ENCODE measurements at regions not wholly inside any gene's neighbourhood (a gene's known extent, or its start where the extent isn't known, plus 50 kb on each side); places are given as distances from the start of the nearest gene placed in this dataset.
A peak's percentile ranks its signal among the peaks of the same experiment; 100 is the strongest.

GRCh38 chr1:214935258-214935657 is 147.3 kb upstream of the KCNK2 start:
- DNase-seq = no peak

- DNase-seq = no peak
Measured at GRCh38 chr1:214939180-214939579, 143.4 kb upstream of the KCNK2 start.

- DNase-seq = no peak
Measured at GRCh38 chr1:214941061-214941460, 141.5 kb upstream of the KCNK2 start.

GRCh38 chr1:214943054-214943453 is 139.5 kb upstream of the KCNK2 start:
- no peak for DNase-seq

- DNase-seq = no peak
Measured at GRCh38 chr1:214946615-214947014, 135.9 kb upstream of the KCNK2 start.

- DNase-seq = no peak
Measured at GRCh38 chr1:214952648-214953047, 129.9 kb upstream of the KCNK2 start.

GRCh38 chr1:214953901-214954616 is 128.5 kb upstream of the KCNK2 start:
- no peak for DNase-seq

- DNase-seq = no peak
Measured at GRCh38 chr1:214954617-214954949, 128.0 kb upstream of the KCNK2 start.

- DNase-seq = peak; percentile 34
Measured at GRCh38 chr1:214957330-214958137, 125.0 kb upstream of the KCNK2 start.

GRCh38 chr1:214958486-214958885 is 124.1 kb upstream of the KCNK2 start:
- DNase-seq = no peak

GRCh38 chr1:214966346-214966745 is 116.2 kb upstream of the KCNK2 start:
- DNase-seq = no peak

- no peak for DNase-seq
Measured at GRCh38 chr1:214967865-214968575, 114.5 kb upstream of the KCNK2 start.

- no peak for DNase-seq
Measured at GRCh38 chr1:214970016-214970415, 112.5 kb upstream of the KCNK2 start.

GRCh38 chr1:214971071-214971470 is 111.5 kb upstream of the KCNK2 start:
- DNase-seq = no peak

- no peak for DNase-seq
Measured at GRCh38 chr1:214974002-214974401, 108.5 kb upstream of the KCNK2 start.

- no peak for DNase-seq
Measured at GRCh38 chr1:214976665-214977064, 105.9 kb upstream of the KCNK2 start.

GRCh38 chr1:214977110-214977509 is 105.4 kb upstream of the KCNK2 start:
- DNase-seq = no peak

- no peak for DNase-seq
Measured at GRCh38 chr1:214977700-214978374, 104.7 kb upstream of the KCNK2 start.

- no peak for DNase-seq
Measured at GRCh38 chr1:214979191-214979590, 103.3 kb upstream of the KCNK2 start.

- no peak for DNase-seq
Measured at GRCh38 chr1:214980921-214981320, 101.6 kb upstream of the KCNK2 start.

- no peak for DNase-seq
Measured at GRCh38 chr1:214983126-214983869, 99.2 kb upstream of the KCNK2 start.

GRCh38 chr1:214989341-214989740 is 93.2 kb upstream of the KCNK2 start:
- DNase-seq = no peak

GRCh38 chr1:214990619-214991018 is 91.9 kb upstream of the KCNK2 start:
- DNase-seq = no peak

All from left hindlimb (tissue), 1 donor.